Stimulated activated CD4-positive, alpha-beta T cell treated with anti-CD3 and anti-CD28 coated beads, Interleukin-1b, Interleukin-23, amount 100 ng/mL, for 48 hours (primary cell): ENCODE measurements at regions not wholly inside any gene's neighbourhood (a gene's known extent, or its start where the extent isn't known, plus 50 kb on each side); places are given as distances from the start of the nearest gene placed in this dataset.

ENCODE experiments used
- DNase-seq: peaks from one replicate; pipeline ENCODE4 v3.0.0-alpha.2; 2020

DNA sequence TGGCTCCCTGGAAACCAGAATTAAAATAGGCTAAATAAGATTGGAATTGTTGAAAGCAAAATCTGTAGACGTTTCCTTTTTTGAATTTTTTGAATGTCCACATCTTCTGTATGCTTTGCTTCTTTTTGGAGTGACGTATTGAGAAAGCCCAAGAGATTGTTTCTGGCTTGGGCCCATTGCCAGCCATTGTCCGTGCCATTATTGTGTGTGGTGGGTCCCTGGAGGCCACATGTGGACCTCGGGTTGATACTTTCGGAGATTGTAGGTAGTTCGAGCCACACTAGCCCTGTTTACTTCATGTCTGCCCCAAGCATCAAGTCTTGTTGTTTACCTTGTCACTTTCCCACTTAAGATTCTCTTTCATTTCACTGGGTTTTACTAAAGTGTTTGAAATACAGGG lies 106.0 kb downstream of the PALM2AKAP2 start:
- no peak for DNase-seq

DNA sequence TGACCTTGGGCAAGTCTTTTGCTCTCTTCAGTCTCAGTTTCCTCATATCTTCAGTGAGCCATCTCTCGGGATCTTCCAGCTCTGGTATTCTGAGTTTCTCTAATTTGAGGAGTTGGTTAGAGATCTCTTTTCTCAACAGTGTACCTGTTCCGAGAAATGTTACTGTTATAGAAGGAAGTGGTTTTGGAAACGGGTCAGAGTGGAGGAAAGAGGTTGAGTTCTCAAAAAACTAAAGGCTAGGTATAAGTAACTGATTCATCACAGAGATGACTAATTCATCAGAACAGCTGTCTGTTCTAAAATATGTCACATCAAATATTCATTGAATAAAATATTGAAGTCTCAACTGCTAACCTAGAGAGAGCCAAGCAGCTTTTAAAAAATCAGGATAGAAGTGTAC lies 106.6 kb downstream of the PALM2AKAP2 start:
- DNase-seq, result no peak

GRCh38 chr9:109887079-109887478 lies 107.1 kb downstream of the PALM2AKAP2 start:
- DNase-seq, result no peak

- DNase-seq, result no peak
These were observed 108.7 kb downstream of the PALM2AKAP2 start for GRCh38 chr9:109888695-109889094.

- DNase-seq, result no peak
These were observed 109.5 kb downstream of the PALM2AKAP2 start for GRCh38 chr9:109889456-109889855.

- no peak for DNase-seq
These were observed 113.2 kb downstream of the PALM2AKAP2 start for GRCh38 chr9:109893241-109893640.

DNA sequence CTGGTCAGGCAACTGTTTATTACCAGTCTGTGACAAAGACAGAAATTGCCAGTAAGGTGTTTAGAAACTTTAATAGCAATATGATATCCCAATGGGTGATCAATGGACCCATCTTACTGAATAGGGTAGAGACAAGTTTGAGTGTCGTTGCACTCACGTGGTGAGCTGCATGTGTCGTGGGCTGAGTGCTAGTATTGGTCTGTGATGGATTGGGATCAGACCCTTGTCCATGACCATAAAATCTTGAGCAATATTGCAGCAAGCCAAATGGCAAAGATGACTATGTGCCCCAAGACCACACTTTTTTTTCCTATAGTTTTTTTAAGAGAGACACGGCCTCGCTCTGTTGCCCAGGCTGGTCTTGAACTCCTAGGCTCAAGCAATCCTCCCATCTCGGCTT lies 114.5 kb downstream of the PALM2AKAP2 start:
- DNase-seq, result peak; percentile 59

DNA sequence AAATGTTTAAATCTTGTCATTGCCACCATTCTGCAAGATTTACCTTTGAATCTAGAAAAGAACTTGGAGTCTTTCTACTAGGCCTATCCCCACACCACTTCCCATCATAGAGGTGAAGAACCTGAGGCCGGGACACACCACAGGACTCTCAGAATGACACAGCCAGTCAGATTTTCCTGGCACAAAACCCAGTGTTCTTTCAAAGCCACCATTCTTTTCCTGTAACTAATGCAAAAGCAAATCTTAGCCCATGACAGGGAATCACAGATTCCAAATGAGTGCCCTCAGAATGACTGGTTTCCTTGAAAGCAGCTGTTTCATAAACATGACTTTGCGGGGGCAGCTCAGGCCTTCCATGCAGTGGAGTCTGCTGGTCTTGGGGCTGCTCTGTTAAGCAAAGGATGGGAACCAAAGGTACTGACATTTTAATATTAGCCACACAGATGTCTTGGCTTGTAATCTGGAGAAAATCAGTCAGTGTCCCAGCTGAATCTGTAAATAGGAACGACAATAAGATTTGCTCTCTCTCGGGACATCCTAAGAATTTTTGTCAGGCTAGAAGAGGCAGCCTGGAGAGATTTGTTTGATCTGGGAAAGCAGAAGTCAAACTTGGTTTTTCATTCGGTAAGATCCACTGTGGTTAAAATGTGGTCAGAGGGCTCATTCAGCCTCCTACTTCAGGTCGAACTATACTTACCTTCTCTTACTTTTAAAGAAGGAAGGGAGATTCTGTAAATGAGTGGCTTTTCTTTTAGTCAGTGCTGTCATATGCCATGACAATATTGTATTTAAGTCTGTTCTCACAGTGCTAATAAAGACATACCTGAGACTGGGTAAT lies 115.1 kb downstream of the PALM2AKAP2 start:
- peak; percentile 82 for DNase-seq

GRCh38 chr9:109901201-109901600 lies 121.2 kb downstream of the PALM2AKAP2 start:
- no peak for DNase-seq

- peak; percentile 68 for DNase-seq
These were observed 123.6 kb downstream of the PALM2AKAP2 start for GRCh38 chr9:109903515-109904138.

DNA sequence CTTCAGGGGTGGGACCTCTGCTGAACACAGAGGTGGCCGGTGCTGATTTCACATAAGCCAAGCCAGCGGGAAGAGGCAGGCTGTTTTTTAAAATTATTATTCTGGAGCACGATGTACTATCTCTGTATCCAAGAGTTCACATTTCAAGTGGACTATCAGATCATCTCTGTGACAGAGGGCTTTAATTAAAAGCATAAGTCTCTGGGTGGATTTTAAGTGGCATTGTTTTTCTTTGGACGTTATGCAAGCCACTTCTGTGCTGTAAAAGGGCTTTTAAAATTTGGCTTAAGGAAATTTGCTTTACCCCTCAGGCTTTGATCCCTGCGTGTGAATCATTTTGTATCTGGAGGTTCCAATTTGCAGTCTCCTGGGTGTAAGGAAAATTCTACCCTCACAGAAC lies 124.7 kb downstream of the PALM2AKAP2 start:
- no peak for DNase-seq

- DNase-seq, result no peak
These were observed 125.5 kb downstream of the PALM2AKAP2 start for GRCh38 chr9:109905472-109905871.

- DNase-seq, result no peak
These were observed 126.9 kb downstream of the PALM2AKAP2 start for GRCh38 chr9:109906766-109907382.

DNA sequence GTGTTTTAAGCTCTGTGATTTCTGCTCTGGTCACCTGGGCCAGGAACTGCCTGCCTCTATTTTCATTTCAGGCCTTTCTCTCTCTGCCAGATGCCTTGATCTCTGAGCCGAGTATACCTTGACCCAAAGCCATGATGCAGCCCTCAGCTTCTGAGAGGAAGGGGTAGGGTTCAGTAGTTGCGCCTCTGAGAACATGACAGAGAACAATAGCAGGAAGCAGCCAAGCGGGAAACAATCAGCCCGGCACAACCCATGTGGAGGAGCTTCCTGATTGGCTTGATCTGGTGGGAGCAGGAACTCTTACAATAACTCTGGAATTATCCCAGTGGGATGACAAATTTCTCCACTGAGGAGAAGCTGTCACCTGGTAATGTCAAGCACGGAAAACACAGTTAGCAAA lies 127.4 kb downstream of the PALM2AKAP2 start:
- DNase-seq, result no peak

DNA sequence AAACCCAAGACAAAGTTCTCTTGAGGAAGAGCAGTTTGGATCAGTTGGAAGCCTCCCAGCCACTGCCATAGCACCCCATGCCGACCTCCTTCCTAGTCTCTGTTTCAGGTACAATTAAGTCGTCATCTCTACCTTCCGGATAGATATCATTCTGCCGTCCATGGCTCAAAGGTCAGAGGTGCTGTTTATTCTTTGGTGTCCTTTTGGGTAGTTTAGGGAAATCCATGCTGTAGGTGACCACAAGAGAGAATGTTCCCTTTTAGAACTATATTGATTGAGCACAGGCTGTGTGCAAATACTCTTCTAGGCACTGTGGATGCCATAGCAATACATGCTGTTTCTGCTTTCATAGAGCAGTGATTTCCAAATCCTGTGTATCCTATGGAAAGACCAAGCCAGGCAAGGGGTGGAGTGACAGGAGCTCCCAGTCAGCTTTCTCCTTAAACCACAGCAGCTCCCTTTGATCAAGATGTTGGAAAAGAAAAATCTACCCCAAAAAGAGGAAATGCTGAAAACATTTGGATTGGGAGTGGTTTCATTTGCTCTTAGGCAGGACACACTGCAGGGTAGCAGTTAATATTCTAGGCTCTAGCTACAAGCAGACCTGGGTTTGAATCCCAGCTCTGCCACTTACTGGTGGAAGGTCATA lies 127.9 kb downstream of the PALM2AKAP2 start:
- no peak for DNase-seq

GRCh38 chr9:109908459-109909390 lies 128.7 kb downstream of the PALM2AKAP2 start:
- DNase-seq, result no peak

DNA sequence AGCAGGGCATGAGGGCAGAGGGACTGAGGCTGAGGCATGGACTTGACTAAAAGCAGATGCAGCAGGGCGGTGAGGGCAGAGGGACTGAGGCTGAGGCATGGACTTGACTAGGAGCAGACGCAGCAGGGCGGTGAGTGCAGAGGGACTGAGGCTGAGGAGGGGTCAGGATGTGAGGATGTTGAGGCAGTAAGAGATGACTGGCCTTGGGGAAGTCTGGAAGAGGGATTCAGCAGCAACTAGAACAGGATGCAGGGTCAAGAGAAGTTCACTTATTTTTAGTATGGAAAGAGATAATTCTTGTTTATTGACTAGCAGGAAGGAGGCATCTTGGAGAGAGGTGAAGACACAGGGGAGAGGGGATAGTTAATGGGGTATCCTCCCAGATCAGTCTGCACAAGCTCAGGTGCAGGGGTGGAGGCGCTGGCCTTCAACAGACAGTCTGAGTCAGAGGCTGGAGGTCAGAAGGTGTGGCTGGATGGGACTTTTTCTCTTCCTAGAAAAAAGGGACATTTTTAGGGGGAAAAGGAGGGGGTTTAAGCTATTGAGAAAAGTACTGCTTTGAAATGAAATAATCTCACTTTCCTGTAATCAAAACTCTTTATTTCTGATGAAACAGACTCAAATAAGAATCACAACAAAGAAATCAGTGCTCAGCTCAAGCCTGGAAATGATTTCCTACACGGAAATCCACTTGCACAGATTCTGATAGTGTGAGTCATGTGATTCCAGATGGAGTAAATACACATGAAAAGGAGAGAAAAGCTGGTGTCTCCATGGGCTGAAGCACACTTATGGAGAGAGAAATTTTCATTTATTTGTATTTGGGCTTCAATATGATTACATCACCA lies 130.9 kb downstream of the PALM2AKAP2 start:
- DNase-seq, result no peak

- DNase-seq, result no peak
These were observed 132.1 kb downstream of the PALM2AKAP2 start for GRCh38 chr9:109912082-109912582.

GRCh38 chr9:109912726-109913460 lies 132.9 kb downstream of the PALM2AKAP2 start:
- DNase-seq, result no peak

GRCh38 chr9:109913461-109913810 lies 133.4 kb downstream of the PALM2AKAP2 start:
- no peak for DNase-seq
